Loucy (cell line): ENCODE measurements at regions not wholly inside any gene's neighbourhood (a gene's known extent, or its start where the extent isn't known, plus 50 kb on each side); places are given as distances from the start of the nearest gene placed in this dataset.

Experiments
- EZH2phosphoT487 ChIP-seq: fragments of 200-600 bp; IDR thresholded peaks from 2 replicates; pipeline ENCODE4 v1.6.1; 2018; ENCODE audit warnings: antibody characterized with exemption, mild to moderate bottlenecking, moderate library complexity, borderline replicate concordance
- TF ChIP-seq, protein P1 (sequence below): fragments of 200-600 bp; sonication (generic); conservative IDR thresholded peaks from 2 replicates; pipeline ENCODE4 v1.5.1; 2014; ENCODE audit warnings: mild to moderate bottlenecking, antibody characterized with exemption, low read length

DNA sequence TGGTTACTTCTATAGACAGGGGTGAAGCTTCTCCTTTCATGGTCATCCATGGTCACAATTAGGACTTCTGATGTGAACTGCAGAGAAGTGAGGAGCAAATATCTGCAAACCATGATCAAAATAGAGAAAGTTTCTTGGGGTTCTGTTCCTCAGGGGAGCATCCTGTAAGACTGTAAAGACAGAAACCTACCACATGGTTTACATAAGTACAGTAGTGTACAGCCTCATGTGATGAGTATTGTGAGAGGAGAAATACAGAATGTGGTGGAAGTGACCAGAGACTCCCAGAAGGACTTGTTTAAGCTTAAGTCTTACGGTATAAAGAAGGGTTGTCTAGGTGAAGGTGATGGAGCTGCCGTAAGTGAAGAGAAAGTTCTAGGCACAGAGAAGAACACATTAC is 484.7 kb downstream of the LRIG3 start:
- TF ChIP-seq, protein P1, sequence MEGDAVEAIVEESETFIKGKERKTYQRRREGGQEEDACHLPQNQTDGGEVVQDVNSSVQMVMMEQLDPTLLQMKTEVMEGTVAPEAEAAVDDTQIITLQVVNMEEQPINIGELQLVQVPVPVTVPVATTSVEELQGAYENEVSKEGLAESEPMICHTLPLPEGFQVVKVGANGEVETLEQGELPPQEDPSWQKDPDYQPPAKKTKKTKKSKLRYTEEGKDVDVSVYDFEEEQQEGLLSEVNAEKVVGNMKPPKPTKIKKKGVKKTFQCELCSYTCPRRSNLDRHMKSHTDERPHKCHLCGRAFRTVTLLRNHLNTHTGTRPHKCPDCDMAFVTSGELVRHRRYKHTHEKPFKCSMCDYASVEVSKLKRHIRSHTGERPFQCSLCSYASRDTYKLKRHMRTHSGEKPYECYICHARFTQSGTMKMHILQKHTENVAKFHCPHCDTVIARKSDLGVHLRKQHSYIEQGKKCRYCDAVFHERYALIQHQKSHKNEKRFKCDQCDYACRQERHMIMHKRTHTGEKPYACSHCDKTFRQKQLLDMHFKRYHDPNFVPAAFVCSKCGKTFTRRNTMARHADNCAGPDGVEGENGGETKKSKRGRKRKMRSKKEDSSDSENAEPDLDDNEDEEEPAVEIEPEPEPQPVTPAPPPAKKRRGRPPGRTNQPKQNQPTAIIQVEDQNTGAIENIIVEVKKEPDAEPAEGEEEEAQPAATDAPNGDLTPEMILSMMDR = no peak
- no peak for TF ChIP-seq EZH2phosphoT487
